GM12872 (cell line): ENCODE measurements at regions not wholly inside any gene's neighbourhood (a gene's known extent, or its start where the extent isn't known, plus 50 kb on each side); places are given as distances from the start of the nearest gene placed in this dataset.

ENCODE experiments used
- CTCF ChIP-seq: IDR thresholded peaks from 3 replicates; pipeline ENCODE4 v1.5.1; 2011; ENCODE audit warnings: low read depth, mild to moderate bottlenecking, low read length, moderate library complexity; ENCODE audit not compliant: insufficient read depth

GRCh38 chr2:34808426-34808825, 1209.3 kb upstream of the FAM98A start:
- no peak for TF ChIP-seq CTCF

- no peak for TF ChIP-seq CTCF
Observed at GRCh38 chr2:34806891-34807290, 1207.8 kb upstream of the FAM98A start.

GRCh38 chr2:34806396-34806795, 1207.3 kb upstream of the FAM98A start:
- no peak for TF ChIP-seq CTCF

GRCh38 chr2:34799556-34799955, 1200.5 kb upstream of the FAM98A start:
- TF ChIP-seq CTCF = no peak

- no peak for TF ChIP-seq CTCF
Observed at GRCh38 chr2:34789169-34789568, 1190.1 kb upstream of the FAM98A start.

- TF ChIP-seq CTCF = no peak
Observed at GRCh38 chr2:34787341-34787740, 1188.2 kb upstream of the FAM98A start.

- no peak for TF ChIP-seq CTCF
Observed at GRCh38 chr2:34785206-34785785, 1186.2 kb upstream of the FAM98A start.
